ENCODE measurements at regions not wholly inside any gene's neighbourhood (a gene's known extent, or its start where the extent isn't known, plus 50 kb on each side); places are given as distances from the start of the nearest gene placed in this dataset.

- Histone ChIP-seq H4K20me1 (ENCODE audit: insufficient read depth, low read length) (no peaks in the 10 kb centered on the region), H3K14ac (replicated peaks; ENCODE audit: low read depth, low read length) (no peak overlapping the region), H2BK20ac (ENCODE audit: low read depth, low read length) (no peak overlapping the region), H3K9ac (ENCODE audit: low read depth, low read length) (no peak overlapping the region), H3K18ac (ENCODE audit: low read depth, low read length) (no peak overlapping the region), H3K23ac (ENCODE audit: low read depth, low read length) (no peak overlapping the region), H4K91ac (ENCODE audit: insufficient read depth, low read depth, low read length) (no peak overlapping the region), H3K4me3 (ENCODE audit: insufficient read depth, low read depth, low read length) (no peak overlapping the region), H4K5ac (ENCODE audit: low read depth, low read length) (no peak overlapping the region), H2BK15ac (ENCODE audit: low read depth, low read length) (no peak overlapping the region), H2BK120ac (ENCODE audit: low read depth, low read length) (no peak overlapping the region), H3K9me1 (ENCODE audit: insufficient read depth, low read length) (no peaks in the 10 kb centered on the region), H3K27me3 (ENCODE audit: control insufficient read depth, insufficient read depth, low read length) (no peaks in the 10 kb centered on the region), H3K56ac (ENCODE audit: extremely low read depth, insufficient read depth, low read length) (no peak overlapping the region), H3K4ac (ENCODE audit: low read depth, low read length) (no peak overlapping the region), H3K4me2 (ENCODE audit: low read depth, low read length) (no peak overlapping the region), H3K4me1 (ENCODE audit: control insufficient read depth, insufficient read depth, low read length) (no peaks in the 10 kb centered on the region), H2AK9ac (replicated peaks; ENCODE audit: low read depth, low read length, poor library complexity) (no peak overlapping the region), H4K8ac (ENCODE audit: low read depth in 2 of 2, low read length in 2 of 2) (no peak overlapping the region), H3K36me3 (ENCODE audit: control insufficient read depth, insufficient read depth, low read length) (no peaks in the 10 kb centered on the region), H2BK5ac (ENCODE audit: low read depth, low read length, poor library complexity, severe bottlenecking) (no peak overlapping the region), H3K9me3 (ENCODE audit: control insufficient read depth, insufficient read depth, low read length) (no peaks in the 10 kb centered on the region), H3K79me1 (ENCODE audit: low read depth in 1 of 2, low read length in 2 of 2) (no peaks in the 10 kb centered on the region), H3K27ac (ENCODE audit: insufficient read depth, low read length) (no peak overlapping the region), H2AK5ac (ENCODE audit: low read depth, low read length) (no peak overlapping the region), H2AFZ (replicated peaks; ENCODE audit: low read length, poor library complexity) (no peak overlapping the region)
- no TSS peak for BruUV-seq (replicated peaks)
- POLR2A ChIA-PET (ENCODE audit: unreplicated experiment) = no interaction called here
- CTCF ChIA-PET = no interaction called here
- DNase-seq (no peak), ATAC-seq (ENCODE audit: low read depth) (no peak)
- dilution Hi-C loops (cut with HindIII; ENCODE audit: low sequenced_read_pairs, unreplicated experiment) (no loop called here), in situ Hi-C loops (cut with MboI; ENCODE audit: low sequenced_read_pairs) (no loop called here), intact Hi-C loops (cut with micrococcal nuclease) (no loop called here)
- no CpG with 5 or more reads among the region's 1 CpG for WGBS, 2 experiments (ENCODE audit: extremely low coverage in 2 of 2, insufficient read length in 1 of 2)
- no peak for TF ChIP-seq SMC3 (IDR thresholded peaks at IDR 0.05; ENCODE audit: low read depth, low read length)
- no peak for TF ChIP-seq MAFK (IDR thresholded peaks at IDR 0.05; ENCODE audit: low read depth, low read length)
- TF ChIP-seq MXI1 (IDR thresholded peaks at IDR 0.05; ENCODE audit: borderline replicate concordance, low read depth, low read length) = no peak
- no peak for TF ChIP-seq RCOR1 (IDR thresholded peaks at IDR 0.05; ENCODE audit: insufficient replicate concordance, low read length)
- TF ChIP-seq RAD21 (IDR thresholded peaks at IDR 0.05; ENCODE audit: low read length) = no peak
- TF ChIP-seq RFX5 (IDR thresholded peaks at IDR 0.05; ENCODE audit: low read depth, low read length) = no peak
- no peak for TF ChIP-seq MAZ (IDR thresholded peaks at IDR 0.05; ENCODE audit: borderline replicate concordance, low read depth, low read length)
- no peak for TF ChIP-seq POLR2A (IDR thresholded peaks at IDR 0.05; ENCODE audit: low read depth, low read length)
- TF ChIP-seq CEBPB (IDR thresholded peaks at IDR 0.05; ENCODE audit: low read depth, low read length) = no peak
- TF ChIP-seq, protein P1, sequence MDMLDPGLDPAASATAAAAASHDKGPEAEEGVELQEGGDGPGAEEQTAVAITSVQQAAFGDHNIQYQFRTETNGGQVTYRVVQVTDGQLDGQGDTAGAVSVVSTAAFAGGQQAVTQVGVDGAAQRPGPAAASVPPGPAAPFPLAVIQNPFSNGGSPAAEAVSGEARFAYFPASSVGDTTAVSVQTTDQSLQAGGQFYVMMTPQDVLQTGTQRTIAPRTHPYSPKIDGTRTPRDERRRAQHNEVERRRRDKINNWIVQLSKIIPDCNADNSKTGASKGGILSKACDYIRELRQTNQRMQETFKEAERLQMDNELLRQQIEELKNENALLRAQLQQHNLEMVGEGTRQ (IDR thresholded peaks at IDR 0.05; ENCODE audit: low read depth, low read length) = no peak
- TF ChIP-seq NFE2L2 (IDR thresholded peaks at IDR 0.05; ENCODE audit: low read depth, low read length) = no peak
- no peak for TF ChIP-seq CHD1 (IDR thresholded peaks at IDR 0.05; ENCODE audit: low read depth, low read length)
- TF ChIP-seq BHLHE40 (IDR thresholded peaks at IDR 0.05; ENCODE audit: low read depth, low read length) = no peak
- TF ChIP-seq, protein P2, sequence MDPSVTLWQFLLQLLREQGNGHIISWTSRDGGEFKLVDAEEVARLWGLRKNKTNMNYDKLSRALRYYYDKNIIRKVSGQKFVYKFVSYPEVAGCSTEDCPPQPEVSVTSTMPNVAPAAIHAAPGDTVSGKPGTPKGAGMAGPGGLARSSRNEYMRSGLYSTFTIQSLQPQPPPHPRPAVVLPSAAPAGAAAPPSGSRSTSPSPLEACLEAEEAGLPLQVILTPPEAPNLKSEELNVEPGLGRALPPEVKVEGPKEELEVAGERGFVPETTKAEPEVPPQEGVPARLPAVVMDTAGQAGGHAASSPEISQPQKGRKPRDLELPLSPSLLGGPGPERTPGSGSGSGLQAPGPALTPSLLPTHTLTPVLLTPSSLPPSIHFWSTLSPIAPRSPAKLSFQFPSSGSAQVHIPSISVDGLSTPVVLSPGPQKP (IDR thresholded peaks at IDR 0.05; ENCODE audit: borderline replicate concordance, low read depth, low read length) = no peak
These were observed 63.7 kb downstream of the ZIC1 start for GRCh38 chr3:147472846-147473245.

Measured in IMR-90 (cell line).